NB4 (cell line): ENCODE measurements at regions not wholly inside any gene's neighbourhood (a gene's known extent, or its start where the extent isn't known, plus 50 kb on each side); places are given as distances from the start of the nearest gene placed in this dataset.

ENCODE experiments used
- DNase-seq: peaks from one replicate; pipeline ENCODE4 v3.0.0; 2010; ENCODE audit warnings: low read depth
- H3K4me3 ChIP-seq: one replicate; pipeline ENCODE4 v1.5.1; 2011; ENCODE audit warnings: mild to moderate bottlenecking, low read depth, low read length, moderate library complexity
- CTCF ChIP-seq: IDR thresholded peaks from one replicate; pipeline ENCODE4 v1.5.1; 2012; ENCODE audit warnings: low read depth, low read length
- MAX ChIP-seq: IDR thresholded peaks from 2 replicates; pipeline ENCODE4 v1.6.1; 2011; ENCODE audit warnings: low read depth, low read length
- MYC ChIP-seq: IDR thresholded peaks from 2 replicates; pipeline ENCODE4 v1.6.1; 2011; ENCODE audit warnings: low read depth, low read length
- POLR2A ChIP-seq: IDR thresholded peaks from 2 replicates; pipeline ENCODE4 v1.6.1; 2011; ENCODE audit warnings: mild to moderate bottlenecking; ENCODE audit not compliant: insufficient read length; ENCODE audit errors: extremely low read depth

DNA sequence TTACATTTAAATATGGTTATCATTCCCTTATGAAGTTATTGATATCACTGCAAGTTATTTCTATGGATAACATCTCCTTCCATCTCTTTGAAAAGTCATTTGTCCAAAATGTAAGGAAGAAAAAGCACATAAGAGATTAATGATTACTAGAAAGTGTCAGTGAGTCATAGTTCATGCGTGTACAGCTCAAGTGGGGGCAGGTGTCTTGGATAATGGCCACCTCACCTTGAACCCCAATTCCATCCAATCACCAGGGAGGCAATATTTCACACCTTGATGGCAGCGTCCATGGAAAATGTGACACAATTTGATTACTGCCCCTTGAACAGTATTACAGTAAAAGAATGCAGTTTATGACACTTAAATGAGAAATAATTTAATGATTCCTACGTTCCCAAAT is 358.3 kb upstream of the SOX9 start:
- no peak for TF ChIP-seq MAX
- no peak for TF ChIP-seq MYC
- no peak for TF ChIP-seq CTCF
- no peak for TF ChIP-seq POLR2A
- H3K4me3 ChIP-seq: no peak overlapping the region
- no peak for DNase-seq

DNA sequence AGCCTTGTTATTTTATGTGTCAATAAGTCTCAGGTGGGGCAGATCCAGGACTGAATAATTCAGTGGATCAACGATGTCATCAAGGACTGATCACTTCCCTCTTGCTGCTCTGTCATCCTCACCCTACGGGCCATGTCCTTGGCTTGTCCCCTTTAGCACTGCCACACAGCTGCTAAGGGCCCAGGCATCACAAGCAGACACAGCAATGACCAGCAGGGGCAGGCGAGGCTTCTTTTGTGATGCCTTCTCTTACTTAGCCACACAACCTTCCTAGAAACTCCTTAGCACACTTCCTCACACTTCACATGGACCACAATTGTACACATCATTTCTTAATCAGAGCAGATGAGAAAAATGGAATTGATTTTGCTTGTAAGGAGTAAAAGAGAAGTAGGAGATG is 356.3 kb upstream of the SOX9 start:
- no peak overlapping the region for H3K4me3 ChIP-seq
- TF ChIP-seq MYC (no peak), CTCF (peak; percentile 23), POLR2A (no peak)
- DNase-seq: peak; percentile 30

- DNase-seq: no peak
- TF ChIP-seq MYC (no peak), POLR2A (no peak), MAX (no peak), CTCF (no peak)
- no peak overlapping the region for H3K4me3 ChIP-seq
These were observed 355.4 kb upstream of the SOX9 start for GRCh38 chr17:71765437-71765836.

GRCh38 chr17:71769850-71770249 is 351.0 kb upstream of the SOX9 start:
- TF ChIP-seq MYC (no peak), CTCF (no peak), MAX (no peak), POLR2A (no peak)
- H3K4me3 ChIP-seq: no peak overlapping the region
- DNase-seq: no peak

DNA sequence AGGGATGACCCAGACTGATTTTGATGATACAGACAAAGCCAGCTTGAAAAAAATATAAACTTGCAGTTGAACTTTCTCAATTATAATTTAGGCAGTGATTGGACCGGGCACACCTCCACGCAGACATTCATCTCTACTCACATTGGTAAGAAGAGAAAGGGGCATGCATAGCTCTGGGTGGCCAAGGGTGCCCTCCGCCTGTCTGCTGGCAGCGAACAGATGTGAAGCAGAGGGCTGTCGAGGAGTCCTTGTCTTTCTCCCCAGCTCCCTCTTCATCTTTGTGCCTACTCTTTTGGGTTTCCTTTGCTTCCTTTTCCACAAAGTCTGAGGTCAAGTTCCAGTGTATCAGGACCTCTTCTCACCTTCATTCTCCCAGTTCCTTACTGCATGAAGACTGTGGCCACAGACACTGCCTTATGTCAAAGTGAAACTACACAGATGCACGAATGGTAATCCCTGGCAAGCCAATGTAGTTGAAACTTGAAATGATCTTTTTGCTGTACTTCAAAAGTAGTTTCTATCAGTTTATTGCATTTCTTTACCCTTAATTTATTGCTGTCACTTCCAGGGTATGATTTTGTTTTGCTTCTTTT is 343.7 kb upstream of the SOX9 start:
- TF ChIP-seq CTCF (no peak), MAX (no peak), POLR2A (no peak), MYC (no peak)
- H3K4me3 ChIP-seq: no peak overlapping the region
- DNase-seq: no peak

GRCh38 chr17:71779482-71779881 is 341.3 kb upstream of the SOX9 start:
- TF ChIP-seq POLR2A: no peak
- TF ChIP-seq MAX: no peak
- TF ChIP-seq CTCF: no peak
- TF ChIP-seq MYC: no peak
- no peak for DNase-seq
- no peak overlapping the region for H3K4me3 ChIP-seq
